Suprapubic skin (tissue), 4 donors: ENCODE measurements at regions not wholly inside any gene's neighbourhood (a gene's known extent, or its start where the extent isn't known, plus 50 kb on each side); places are given as distances from the start of the nearest gene placed in this dataset.

Source experiments
- CTCF ChIP-seq, 2 donors: fragments of 200-600 bp in 1 of 2; fragments of 450-650 bp in 1 of 2; sonication (generic) in 1 of 2; IDR thresholded peaks; one replicate each; pipeline ENCODE4 v1.5.1; 2016 to 2019; ENCODE audit warnings: antibody characterized with exemption in 2 of 2, mild to moderate bottlenecking in 1 of 2, moderate library complexity in 1 of 2
- EP300 ChIP-seq: sonication (generic); formaldehyde crosslinking; IDR thresholded peaks from one replicate; pipeline ENCODE4 v1.6.1; 2017; ENCODE audit warnings: antibody characterized with exemption
- POLR2AphosphoS5 ChIP-seq, 3 donors: sonication (generic); formaldehyde crosslinking; IDR thresholded peaks; one replicate each; pipeline ENCODE4 v1.6.1; 2017; ENCODE audit warnings: antibody characterized with exemption in 3 of 3

GRCh38 chr15:91793771-91794170 lies 59.7 kb upstream of the SLCO3A1 start:
- no peak for TF ChIP-seq CTCF (IDR thresholded peaks at IDR 0.05)
- TF ChIP-seq POLR2AphosphoS5 (IDR thresholded peaks at IDR 0.05), result peak in 2 of 3 donors; percentile 38 to 57
- no peak for TF ChIP-seq EP300
